Gastrocnemius medialis (tissue), 4 donors: ENCODE measurements at regions not wholly inside any gene's neighbourhood (a gene's known extent, or its start where the extent isn't known, plus 50 kb on each side); places are given as distances from the start of the nearest gene placed in this dataset.
"Not testable (repeated sequence)": the region's sequence is repeated elsewhere in the genome, so short reads cannot be mapped to it uniquely, and the experiment has no call there.

Experiments
- ATAC-seq, 2 donors: fragments of 150-250 bp; one replicate each; pipeline ENCODE4 v1.9.1; 2016
- DNase-seq, 2 donors: peaks; one replicate each; pipeline ENCODE4 v3.0.0-alpha.2; 2019
- H3K27ac ChIP-seq, 4 donors: fragments of 200-600 bp; sonication (generic); 1 replicate in 1 of 4; 2 replicates in 3 of 4; pipeline ENCODE4 v1.5.1; 2016 to 2018; ENCODE audit warnings: mild to moderate bottlenecking in 2 of 4, moderate library complexity in 1 of 4
- H3K27me3 ChIP-seq, 3 donors: fragments of 200-600 bp; sonication (generic) in 2 of 3; 1 replicate in 1 of 3; 2 replicates in 2 of 3; pipeline versions ENCODE4 v1.5.1 to v1.6.0; 2016 to 2019; ENCODE audit warnings: mild to moderate bottlenecking in 1 of 3, moderate library complexity in 1 of 3
- H3K36me3 ChIP-seq, 2 donors: fragments of 200-600 bp; sonication (generic) in 1 of 2; one replicate each; pipeline ENCODE4 v1.5.1; 2017 to 2018
- H3K4me1 ChIP-seq, 2 donors: fragments of 200-600 bp; sonication (generic) in 1 of 2; one replicate each; pipeline ENCODE4 v1.5.1; 2016 to 2017; ENCODE audit warnings: mild to moderate bottlenecking in 2 of 2
- H3K4me3 ChIP-seq, 4 donors: fragments of 200-600 bp; sonication (generic) in 3 of 4; 1 replicate in 1 of 4; 2 replicates in 3 of 4; pipeline ENCODE4 v1.5.1; 2016 to 2019; ENCODE audit warnings: mild to moderate bottlenecking in 2 of 4
- H3K9me3 ChIP-seq, 3 donors: fragments of 200-600 bp; sonication (generic) in 2 of 3; 1 replicate in 1 of 3; 2 replicates in 2 of 3; pipeline ENCODE4 v1.5.1; 2016 to 2019
- POLR2A ChIP-seq, 2 donors: fragments of 450-650 bp; IDR thresholded peaks; one replicate each; pipeline ENCODE4 v1.6.1; 2017; ENCODE audit warnings: antibody characterized with exemption in 2 of 2, mild to moderate bottlenecking in 2 of 2, moderate library complexity in 2 of 2
- in situ Hi-C, 4 donors: fragments of 200-750 bp; cut with MboI; loops; one replicate each; pipeline versions ENCODE4 v1.15.0 to v1.8.0; 2017; ENCODE audit warnings: low sequenced_read_pairs in 4 of 4
- intact Hi-C: fragments of 100-400 bp; cut with DNase I; formaldehyde crosslinking; loops from one replicate; pipeline ENCODE4 v1.15.1; 2023; ENCODE audit warnings: low total_unique reads
- TF ChIP-seq, protein P1 (sequence below), 5 experiments: fragments of 450-650 bp in 3 of 5; fragments of 200-600 bp in 2 of 5; sonication (generic) in 2 of 5; IDR thresholded peaks in 4 of 5; conservative IDR thresholded peaks in 1 of 5; 1 replicate in 4 of 5; 2 replicates in 1 of 5; pipeline ENCODE4 v1.5.1; 2016 to 2019; ENCODE audit warnings: antibody characterized with exemption in 5 of 5, mild to moderate bottlenecking in 3 of 5, moderate library complexity in 3 of 5

DNA sequence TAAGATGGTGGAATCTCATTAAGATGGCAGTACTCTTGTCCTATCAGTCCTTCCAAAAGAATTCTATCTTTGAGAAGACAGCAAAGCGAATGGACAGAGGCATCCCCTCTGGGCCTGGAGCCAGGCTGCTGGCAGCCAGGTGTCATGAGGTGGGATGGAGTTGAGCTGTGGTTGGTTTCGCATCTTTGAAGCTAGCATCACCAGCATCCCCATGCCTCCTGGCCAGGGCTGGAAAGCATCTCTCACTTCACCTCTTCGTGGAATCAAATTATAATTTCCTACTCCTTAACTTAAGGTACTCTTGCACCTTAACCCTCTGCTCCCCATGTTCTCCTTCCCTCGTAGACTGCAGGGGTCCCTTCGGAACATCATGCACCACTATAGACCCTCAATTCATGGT is 248.3 kb downstream of the GADD45G start:
- Histone ChIP-seq H3K27me3 (no peaks in the 10 kb centered on the region), H3K9me3 (no peaks in the 10 kb centered on the region), H3K4me3 (no peak overlapping the region), H3K27ac (no peak overlapping the region), H3K4me1 (peaks cover 0 to 8% of the 10 kb centered on the region in 2 donors), H3K36me3 (no peaks in the 10 kb centered on the region)
- no peak for DNase-seq
- TF ChIP-seq, protein P1, sequence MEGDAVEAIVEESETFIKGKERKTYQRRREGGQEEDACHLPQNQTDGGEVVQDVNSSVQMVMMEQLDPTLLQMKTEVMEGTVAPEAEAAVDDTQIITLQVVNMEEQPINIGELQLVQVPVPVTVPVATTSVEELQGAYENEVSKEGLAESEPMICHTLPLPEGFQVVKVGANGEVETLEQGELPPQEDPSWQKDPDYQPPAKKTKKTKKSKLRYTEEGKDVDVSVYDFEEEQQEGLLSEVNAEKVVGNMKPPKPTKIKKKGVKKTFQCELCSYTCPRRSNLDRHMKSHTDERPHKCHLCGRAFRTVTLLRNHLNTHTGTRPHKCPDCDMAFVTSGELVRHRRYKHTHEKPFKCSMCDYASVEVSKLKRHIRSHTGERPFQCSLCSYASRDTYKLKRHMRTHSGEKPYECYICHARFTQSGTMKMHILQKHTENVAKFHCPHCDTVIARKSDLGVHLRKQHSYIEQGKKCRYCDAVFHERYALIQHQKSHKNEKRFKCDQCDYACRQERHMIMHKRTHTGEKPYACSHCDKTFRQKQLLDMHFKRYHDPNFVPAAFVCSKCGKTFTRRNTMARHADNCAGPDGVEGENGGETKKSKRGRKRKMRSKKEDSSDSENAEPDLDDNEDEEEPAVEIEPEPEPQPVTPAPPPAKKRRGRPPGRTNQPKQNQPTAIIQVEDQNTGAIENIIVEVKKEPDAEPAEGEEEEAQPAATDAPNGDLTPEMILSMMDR (IDR thresholded peaks at IDR 0.05 in 4 of 5, conservative IDR thresholded peaks at IDR 0.05 in 1 of 5), result no peak
- TF ChIP-seq POLR2A (IDR thresholded peaks at IDR 0.05), result no peak
- in situ Hi-C loops (no loop called here), intact Hi-C loops (no loop called here)
- no peak for ATAC-seq

DNA sequence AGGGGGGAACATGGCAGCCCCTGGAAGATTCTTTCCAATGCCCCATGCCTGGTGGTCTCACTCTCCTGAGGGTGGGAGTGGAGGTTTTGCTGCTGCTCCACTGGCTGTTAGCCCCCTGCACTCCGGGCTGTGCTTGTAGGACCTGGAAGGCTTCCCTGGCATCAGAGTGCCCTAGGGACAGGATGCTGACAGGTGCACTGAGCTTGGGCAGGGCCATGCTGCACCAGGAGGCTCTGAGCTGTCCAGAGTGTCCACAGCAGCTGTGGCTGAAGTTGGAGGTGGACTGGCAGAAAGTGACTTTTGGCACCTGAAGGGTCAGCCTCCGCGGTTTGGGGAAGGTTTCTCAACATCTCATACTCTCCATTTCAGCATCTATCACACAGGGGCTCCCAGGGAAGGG is 249.1 kb downstream of the GADD45G start:
- in situ Hi-C loops, result no loop called here
- no peak overlapping the region for H3K27ac ChIP-seq
- no peak overlapping the region for H3K4me3 ChIP-seq
- no peaks in the 10 kb centered on the region for H3K9me3 ChIP-seq
- no peaks in the 10 kb centered on the region for H3K27me3 ChIP-seq
- intact Hi-C loops, result no loop called here
- TF ChIP-seq POLR2A (IDR thresholded peaks at IDR 0.05), result no peak
- TF ChIP-seq, protein P1 (IDR thresholded peaks at IDR 0.05 in 4 of 5, conservative IDR thresholded peaks at IDR 0.05 in 1 of 5), result no peak
- no peak for ATAC-seq
- no peak for DNase-seq
- H3K4me1 ChIP-seq, result peaks cover 0 to 8% of the 10 kb centered on the region in 2 donors
- H3K36me3 ChIP-seq, result no peaks in the 10 kb centered on the region

DNA sequence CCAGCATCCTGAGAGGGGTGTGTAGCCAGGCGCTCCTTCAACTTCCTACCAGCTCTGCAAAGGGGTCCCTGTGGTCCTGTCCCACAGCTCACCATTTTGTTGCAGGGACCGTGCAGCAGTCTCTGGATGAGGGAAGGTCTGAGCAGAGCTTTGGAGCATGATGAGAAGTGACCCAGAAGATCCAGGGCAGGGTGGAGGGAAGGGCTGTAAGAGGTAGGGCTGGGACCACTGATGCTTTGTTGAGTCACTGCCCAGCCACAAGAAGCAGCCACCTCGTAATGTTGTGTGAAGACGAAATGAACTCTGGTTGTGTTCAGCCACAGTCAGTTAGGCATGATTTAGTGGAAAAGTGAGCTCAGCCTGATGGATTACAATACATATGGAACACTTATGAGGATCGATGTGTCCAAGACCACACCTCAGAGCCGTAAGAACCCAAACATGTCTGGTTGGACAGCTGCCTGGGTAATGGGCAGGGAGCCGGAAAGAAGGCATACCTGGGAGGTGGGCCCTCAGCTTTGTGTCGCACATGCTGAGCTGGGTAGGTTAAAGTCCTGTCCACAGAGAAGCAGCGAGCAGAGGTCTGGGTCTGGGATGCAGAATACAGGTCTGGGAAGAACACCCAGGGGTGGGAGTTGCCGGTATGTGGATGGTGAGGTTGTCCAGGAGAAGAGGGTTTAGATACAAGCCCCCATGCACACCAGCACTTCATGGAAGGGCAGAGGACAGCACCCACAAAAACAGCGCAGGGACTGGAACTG is 250.1 kb downstream of the GADD45G start:
- H3K27me3 ChIP-seq, result no peaks in the 10 kb centered on the region
- no peaks in the 10 kb centered on the region for H3K36me3 ChIP-seq
- no peaks in the 10 kb centered on the region for H3K9me3 ChIP-seq
- intact Hi-C loops (no loop called here), in situ Hi-C loops (no loop called here)
- no peak for DNase-seq
- TF ChIP-seq, protein P1 (IDR thresholded peaks at IDR 0.05 in 4 of 5, conservative IDR thresholded peaks at IDR 0.05 in 1 of 5), result no peak
- no peak for TF ChIP-seq POLR2A (IDR thresholded peaks at IDR 0.05)
- ATAC-seq, result no peak
- H3K4me3 ChIP-seq, result no peak overlapping the region
- H3K27ac ChIP-seq, result no peak overlapping the region
- peaks cover 0 to 8% of the 10 kb centered on the region in 2 donors for H3K4me1 ChIP-seq

DNA sequence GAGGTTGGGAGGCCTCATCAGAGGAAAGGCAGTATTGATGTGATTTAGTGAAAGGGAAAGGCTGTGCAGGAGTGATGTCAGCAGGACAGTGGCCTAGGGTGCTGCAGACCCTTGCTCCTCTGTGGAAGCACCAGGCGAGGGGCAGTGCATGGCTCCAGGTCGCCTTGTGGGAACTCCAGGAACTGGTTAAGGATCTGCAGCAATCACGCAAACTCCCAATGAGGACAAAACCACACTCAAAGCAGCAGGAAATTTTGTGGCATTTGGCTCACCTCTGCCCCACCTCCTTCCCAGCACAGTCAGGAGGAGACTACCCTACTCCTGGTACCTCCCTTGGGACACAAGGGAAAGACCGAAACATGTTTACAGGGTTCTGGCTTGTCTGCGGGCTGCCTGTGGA is 251.5 kb downstream of the GADD45G start:
- H3K9me3 ChIP-seq, intact Hi-C loops, H3K27me3 ChIP-seq, in situ Hi-C loops, DNase-seq, H3K4me1 ChIP-seq, H3K36me3 ChIP-seq, ATAC-seq, H3K27ac ChIP-seq, H3K4me3 ChIP-seq: not testable (repeated sequence)

DNA sequence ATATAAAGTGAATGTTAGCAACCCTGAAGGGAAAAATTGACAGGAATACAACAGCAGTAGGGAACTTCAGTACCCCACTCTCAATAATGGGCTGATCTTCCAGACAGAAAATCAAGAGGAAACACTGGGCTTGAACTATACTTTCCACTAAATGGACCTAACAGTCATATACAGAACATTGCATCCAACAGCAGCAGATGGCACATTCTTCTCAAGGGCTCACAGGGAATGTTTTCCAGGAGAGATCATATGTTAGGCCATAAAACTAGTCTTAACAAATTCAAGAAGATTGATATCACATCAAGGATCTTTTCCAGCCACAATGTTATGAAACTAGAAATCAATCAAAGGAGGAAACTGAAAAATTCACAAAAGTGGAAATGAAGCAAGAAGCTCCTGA is 252.1 kb downstream of the GADD45G start:
- in situ Hi-C loops, H3K9me3 ChIP-seq, H3K4me3 ChIP-seq, H3K27me3 ChIP-seq, intact Hi-C loops, ATAC-seq, H3K4me1 ChIP-seq, H3K27ac ChIP-seq, DNase-seq, H3K36me3 ChIP-seq: not testable (repeated sequence)

DNA sequence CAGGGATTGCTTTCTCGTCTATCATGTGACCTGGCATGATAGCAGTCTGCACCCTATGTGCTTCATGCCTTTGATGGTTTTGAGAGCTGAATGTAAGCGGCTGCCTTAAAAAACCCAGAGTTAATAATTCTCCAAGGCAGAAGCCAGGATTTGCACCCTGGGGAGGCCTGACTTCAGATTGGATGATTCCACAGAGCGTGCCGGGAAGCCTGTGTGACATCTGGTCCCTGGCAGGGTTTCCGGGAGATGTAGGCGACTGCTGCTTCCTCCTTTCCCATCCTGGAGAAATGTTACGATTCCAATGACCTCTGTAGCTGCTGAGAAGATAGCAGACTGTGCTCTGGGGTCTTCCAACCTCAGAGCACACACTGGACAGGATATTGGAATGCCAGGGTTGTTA is 255.0 kb downstream of the GADD45G start:
- H3K9me3 ChIP-seq, H3K27me3 ChIP-seq, H3K4me1 ChIP-seq, ATAC-seq, in situ Hi-C loops, H3K27ac ChIP-seq, H3K36me3 ChIP-seq, intact Hi-C loops, H3K4me3 ChIP-seq: not testable (repeated sequence)
- DNase-seq, result peak in 1 of 2 donors; percentile 23

DNA sequence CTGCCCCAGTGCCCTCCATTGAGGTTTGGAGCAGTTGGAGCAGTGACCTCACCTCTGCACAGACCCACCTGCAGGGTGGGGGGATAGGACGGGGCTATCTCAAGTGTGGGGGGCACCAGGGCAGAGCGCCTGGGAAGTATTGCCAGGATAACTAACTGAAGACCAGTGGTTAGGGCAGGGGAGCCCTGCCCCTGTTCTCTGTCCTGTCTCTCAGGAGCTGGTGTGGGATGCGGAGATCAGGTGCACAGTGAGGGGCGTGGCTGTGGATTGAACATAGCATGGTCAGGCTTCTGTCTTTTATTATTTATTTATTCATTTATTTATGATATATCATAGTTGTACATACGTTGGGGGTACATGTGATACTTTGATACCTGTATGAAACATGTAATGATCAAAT is 256.6 kb downstream of the GADD45G start:
- ATAC-seq, H3K27me3 ChIP-seq, H3K36me3 ChIP-seq, H3K4me1 ChIP-seq, H3K9me3 ChIP-seq, H3K4me3 ChIP-seq, in situ Hi-C loops, DNase-seq, H3K27ac ChIP-seq, intact Hi-C loops: not testable (repeated sequence)
